NCI-H69 (cell line): ENCODE measurements at regions not wholly inside any gene's neighbourhood (a gene's known extent, or its start where the extent isn't known, plus 50 kb on each side); places are given as distances from the start of the nearest gene placed in this dataset.
A peak's percentile ranks its signal among the peaks of the same experiment; 100 is the strongest.

Experiments used
- DNase-seq: peaks from one replicate; lab custom pipeline; 2025; lab: John Stamatoyannopoulos, UW

DNA sequence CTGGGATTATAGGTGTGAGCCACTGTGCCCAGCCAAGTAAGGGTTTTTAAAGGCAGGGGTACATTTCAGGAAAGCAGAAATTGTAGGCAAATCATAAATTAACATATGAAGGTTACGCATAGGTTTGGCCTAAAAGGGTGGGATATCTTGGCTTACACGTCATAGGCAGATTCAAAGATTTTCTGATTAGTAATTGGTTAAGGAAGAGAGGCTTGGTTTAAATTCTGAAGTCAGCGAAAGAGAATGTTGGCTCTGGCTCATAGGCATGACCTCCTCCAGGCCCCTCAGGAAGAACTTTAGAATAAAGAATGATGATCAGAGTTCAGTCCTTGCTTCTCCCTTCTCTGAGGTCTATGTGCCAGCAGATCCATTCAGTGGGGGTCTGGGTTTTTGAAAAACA lies 124.8 kb upstream of the RBBP6 start:
- DNase-seq: no peak

DNA sequence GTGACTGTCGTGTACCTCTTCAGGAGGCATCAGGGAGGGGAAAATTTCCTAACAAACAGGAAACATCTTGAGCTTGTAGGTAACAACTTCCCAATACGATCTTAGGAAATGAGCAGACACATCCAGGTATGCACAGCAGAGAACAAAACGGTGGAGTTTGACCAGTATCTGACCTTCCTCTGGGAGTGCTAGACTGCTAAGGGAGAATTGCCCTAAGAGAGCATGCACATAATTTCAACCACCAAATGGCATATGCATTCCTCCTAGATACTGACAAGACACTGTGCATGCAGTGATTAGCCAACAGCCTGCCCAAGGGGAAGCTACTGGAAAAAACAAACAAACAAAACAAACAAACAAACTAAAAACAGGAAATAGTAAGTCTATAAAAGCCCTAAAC lies 120.6 kb upstream of the RBBP6 start:
- DNase-seq: no peak

DNA sequence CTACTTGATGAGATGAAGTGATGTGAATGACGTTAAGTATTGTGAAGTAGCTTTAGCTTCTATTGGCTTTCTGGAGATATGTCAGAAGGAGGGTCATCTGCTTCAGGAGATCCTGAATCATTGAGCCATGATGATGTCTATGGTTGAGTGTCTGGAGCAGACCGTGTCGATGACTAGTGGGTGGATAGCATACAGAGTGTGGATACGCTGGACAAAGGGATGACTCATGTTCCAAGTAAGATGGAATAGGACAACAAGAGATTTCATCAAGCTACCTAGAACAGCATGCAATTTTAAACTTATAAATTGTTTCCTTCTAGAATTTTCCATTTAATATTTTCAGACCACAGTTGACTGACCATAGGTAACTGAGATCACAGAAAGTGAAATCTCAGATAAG lies 116.1 kb upstream of the RBBP6 start:
- DNase-seq: no peak

DNA sequence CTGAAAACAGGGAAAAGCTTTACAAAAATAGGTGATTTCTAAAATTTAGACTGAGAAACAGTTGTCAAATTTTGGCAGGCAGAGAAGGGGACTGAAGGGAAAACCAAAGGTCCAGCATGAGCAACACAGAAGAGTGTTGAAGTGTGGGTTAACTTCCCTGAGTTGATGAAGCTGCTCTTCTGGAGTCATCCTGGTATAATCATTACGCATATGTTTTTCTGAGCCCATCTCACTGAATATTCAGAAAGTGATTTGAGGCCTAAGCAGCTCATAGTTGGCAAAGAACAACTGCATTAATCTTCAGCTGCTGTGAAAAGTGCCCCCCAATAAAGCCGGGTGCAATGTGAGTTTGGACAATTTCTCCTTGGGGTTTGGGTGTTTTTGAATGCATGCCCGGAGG lies 115.0 kb upstream of the RBBP6 start:
- DNase-seq: no peak

DNA sequence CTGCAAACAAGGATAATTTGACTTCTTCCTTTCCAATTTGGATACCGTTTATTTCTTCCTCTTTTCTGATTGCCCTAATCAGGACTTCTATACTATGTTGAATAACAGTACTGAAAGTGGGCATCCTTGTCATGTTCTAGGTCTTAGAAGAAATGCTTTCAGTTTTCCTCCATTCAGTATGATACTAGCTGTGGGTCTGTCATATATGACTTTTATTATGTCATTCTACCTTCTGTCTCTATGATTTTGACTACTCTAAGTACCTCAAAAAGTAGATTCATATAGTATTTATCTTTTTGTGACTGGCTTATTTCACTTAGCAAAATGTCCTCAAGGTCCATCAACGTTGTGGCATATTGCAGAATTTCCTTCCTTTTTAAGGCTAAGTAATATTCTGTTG lies 111.5 kb upstream of the RBBP6 start:
- no peak for DNase-seq

DNA sequence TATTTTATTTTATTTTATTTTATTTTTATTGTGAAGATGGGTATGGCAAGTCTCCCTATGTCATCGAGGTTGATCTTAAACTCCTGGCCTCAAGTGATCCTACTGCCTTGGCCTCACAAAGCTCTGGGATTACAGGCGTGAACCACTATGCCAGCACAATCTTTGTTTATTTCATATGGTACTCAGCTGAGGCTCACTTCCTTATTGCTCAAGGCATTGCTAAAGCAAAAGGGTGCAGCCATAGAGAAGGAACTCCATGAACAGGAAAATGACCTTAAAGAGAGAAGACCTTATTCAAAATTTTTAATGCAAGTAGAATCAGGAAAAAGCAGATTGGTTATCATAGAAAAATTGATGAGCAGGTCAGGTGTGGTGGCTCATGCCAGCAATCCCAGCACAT lies 110.6 kb upstream of the RBBP6 start:
- no peak for DNase-seq

DNA sequence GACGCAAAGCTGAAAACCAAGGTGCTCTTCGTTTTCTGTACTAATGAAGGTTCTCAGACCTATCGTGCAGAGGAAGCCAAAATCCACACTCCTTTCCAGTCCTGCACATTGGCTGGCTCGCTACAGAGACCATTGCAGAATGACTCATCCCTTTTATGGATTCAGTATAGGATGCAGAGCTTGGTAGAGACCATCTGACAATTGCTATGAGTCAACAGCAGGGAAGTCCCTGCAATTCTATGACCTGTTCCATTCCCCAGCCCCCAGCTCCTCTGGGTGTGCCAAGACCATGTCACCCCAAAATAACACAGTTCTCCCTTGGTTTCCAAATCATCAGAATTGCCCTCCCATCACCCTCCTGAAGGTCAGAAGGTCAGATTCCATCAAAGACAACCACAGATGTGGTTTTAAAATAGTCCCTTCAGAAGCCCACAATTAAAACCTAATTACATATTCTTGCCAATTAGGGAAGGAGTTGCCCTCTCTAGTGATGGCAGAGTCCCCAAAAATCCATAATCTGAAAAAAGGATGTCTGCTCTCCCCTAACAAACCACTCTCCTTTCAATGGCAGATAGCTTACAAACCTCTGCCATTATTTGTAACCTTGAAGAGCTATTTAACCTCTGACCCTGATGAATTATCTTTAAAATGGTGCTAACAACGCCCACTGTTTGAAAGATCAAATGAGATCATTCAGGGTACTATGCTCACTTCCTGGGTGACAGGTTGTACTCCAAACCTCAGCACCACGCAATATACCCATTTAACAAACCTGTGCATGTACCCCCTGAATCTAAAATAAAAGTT lies 108.2 kb upstream of the RBBP6 start:
- peak; percentile 7 for DNase-seq

DNA sequence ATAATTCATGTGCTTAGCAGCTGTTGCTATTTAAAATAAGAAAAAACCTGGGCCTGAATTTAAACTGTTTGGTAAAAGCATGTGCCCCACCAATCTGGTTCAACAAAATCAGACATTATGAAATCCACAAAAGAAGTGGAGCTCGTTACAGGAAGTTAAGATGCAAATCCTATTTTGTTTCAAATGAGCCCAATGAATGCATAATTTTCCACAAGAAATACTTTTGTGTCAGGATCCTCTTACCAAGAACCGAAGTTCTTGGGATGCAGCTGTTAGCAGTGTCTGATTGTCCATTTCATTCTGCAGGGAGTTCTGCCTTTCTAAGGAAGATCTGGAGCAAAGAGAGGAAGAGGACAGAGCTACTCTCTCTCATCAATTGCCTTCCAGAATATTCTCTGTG lies 105.7 kb upstream of the RBBP6 start:
- DNase-seq: no peak

DNA sequence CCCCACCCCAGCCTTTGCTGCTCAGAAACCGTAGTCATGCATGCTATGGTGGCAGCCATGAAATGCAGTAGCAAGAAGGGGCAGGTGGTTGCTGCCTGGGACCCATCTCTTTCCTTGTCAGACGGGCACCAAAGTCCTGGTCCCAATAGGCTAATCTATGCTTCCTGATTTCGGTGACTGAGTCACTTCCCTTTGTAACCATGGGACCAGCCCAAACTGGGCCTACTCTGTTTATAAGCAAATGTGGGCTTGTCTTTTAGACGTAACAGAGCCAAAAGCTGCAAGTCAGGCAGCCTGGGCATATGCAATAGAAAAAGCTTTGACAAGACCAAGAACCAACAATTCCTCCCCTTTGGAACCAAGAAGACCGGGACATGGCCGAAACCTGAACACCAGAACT lies 99.1 kb upstream of the RBBP6 start:
- no peak for DNase-seq

DNA sequence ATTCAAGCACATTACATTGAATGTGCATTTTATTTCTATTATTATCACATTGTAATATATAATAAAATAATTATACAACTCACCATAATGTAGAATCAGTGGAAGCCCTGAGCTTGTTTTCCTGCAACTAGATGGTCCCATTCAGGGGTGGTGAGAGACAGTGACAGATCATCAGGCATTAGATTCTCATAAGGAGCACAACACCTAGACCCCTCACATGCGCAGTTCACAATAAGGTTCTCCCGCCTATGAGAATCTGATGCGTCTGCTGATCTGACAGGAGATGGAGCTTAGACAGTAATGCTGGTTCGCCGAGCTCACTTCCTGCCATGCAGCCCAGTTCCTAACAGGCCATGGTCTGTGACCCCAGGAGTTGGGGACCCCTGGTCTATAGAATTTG lies 96.7 kb upstream of the RBBP6 start:
- no peak for DNase-seq

DNA sequence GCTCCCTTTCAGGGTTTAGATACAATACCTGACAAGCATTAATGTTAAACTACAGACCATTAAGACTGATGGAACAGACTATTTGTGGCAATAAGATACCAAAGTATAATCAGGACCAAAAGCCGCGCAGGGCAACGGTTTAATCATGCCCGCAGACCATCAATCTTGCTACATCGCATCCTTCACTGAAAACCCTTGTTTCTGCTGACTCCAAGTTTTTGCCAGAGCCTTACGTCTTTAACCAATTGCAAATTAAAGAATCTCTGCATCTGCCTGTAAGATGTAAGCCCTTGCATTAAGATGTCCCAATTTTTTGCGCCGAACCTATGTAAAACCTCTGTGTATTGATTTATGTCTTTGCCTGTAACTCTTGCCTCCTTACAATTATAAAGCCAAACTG lies 94.2 kb upstream of the RBBP6 start:
- no peak for DNase-seq

DNA sequence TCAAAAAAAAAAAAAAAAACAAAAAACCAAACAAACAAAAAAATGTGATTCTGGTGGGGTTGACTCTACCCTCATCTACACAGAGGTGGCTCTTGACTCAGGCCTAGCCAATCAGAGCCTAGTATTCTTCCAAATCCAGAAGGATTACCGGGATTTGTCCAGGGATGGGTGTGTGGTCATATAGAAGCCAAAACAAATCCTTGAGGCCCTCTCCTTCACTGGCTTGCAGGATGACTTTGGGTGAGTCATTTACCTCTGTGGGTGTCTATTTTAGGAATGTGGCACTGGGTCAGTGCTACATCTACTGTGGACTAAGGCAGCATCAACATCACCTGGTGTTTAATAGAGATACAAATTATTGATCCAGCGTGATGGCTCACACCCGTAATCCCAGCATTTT lies 93.2 kb upstream of the RBBP6 start:
- DNase-seq: no peak

DNA sequence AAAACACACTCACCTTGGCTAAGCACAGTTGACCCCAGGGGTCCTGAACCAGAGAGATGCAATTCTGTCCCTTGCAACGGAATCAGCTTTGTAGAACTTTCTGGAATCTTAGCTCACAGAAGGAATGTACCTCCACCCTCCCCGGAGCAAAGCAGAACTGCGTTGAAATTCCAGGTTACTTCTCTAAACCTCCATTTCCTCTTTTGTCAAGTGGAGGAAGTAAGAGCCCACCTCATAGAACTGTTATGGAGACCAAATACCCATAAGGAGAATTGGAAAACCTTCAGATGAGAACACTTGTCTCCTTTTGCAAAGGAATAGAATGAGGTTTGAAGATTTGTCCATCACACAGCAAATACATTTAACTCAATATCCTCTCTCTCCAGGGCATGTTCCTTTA lies 86.6 kb upstream of the RBBP6 start:
- DNase-seq: no peak

DNA sequence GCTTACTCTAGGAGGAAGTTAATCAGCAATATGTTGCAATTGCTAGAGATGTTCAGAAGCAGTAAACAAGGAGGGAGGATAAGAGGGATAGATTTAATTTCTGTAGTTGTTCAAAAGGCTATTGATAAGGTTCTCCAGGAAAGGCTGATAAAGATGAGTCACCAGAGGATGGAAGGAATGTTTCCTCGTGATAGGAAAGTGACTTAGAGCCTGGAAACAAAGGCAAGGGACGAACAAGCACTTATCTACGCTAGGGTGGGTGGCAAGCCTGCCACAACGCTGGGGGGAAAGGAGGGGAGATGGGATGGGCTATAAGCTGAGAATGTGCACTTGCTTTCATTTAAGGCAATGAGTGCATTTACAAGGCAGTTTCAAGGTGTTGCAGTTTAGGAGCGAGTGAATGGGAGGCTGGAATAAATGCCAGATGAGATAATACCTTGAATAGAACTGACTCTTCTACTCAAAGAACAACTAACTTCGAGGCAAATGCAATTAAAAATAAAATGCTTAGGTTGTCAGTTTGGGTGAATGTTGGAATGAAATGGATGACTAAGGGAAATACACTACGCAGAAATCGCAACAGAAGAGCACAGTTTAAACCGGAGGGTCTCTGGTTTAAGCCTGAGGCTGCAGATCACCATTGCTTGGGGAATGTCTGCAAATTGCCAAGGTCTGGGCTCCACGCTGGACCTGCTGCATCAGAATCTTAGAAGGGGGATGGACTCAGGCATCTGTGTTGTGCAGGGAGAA lies 76.0 kb upstream of the RBBP6 start:
- DNase-seq: no peak

DNA sequence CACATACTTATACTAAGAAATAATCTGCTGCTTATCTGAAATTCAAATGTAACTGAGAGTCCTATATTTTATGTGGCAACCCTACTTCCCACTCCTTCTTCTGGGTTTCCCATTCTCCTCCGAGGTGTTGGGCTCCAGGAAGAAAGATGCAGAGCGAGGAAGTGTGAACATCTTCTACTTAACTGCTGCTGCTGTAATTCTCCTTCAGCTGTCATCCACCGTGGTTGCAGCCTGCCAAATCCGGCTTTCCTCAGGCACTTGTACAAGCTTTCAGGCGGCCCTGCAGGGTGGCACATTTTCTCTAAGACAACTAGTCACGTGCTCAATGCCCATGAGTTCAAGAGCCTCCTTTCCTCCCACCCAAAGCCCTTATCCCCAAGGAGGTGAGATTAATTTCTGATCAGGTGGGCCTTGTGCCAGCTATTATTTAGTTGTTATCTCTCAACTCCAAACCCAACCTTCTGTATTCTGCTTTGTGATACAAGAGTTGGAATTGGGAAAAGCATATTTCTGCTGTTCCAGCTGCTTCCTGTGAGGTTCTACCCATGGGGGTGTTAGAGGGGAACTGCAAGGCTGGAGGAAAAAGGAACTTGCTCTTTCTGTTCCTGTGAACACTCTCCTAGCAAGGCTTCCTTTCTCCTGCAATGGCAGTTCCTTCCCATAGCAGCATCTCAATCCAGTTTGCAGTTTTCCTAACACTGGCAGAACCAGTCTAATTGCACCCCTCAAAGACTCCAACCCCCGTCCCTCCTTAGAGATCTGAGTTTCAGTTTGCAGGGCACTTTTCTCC lies 67.6 kb upstream of the RBBP6 start:
- DNase-seq: peak; percentile 14

DNA sequence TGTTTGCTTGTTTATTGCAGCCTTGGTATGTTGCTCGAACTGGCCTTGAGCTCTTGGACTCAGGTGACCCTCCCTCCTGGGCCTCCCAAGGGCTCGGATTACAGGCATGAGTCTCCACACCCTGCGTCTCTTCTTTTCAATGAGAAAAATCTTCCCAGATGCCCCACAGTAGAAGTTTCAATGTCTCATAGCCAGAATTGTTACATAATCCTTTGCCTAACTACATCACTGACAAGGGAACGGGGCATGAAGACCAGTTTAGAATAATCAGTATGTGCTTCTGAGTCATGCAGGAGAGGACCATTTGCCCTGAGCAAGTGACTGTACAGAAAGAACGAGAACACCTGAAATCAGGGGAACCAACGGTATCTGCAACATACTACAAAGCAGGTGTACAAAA lies 61.9 kb upstream of the RBBP6 start:
- no peak for DNase-seq

DNA sequence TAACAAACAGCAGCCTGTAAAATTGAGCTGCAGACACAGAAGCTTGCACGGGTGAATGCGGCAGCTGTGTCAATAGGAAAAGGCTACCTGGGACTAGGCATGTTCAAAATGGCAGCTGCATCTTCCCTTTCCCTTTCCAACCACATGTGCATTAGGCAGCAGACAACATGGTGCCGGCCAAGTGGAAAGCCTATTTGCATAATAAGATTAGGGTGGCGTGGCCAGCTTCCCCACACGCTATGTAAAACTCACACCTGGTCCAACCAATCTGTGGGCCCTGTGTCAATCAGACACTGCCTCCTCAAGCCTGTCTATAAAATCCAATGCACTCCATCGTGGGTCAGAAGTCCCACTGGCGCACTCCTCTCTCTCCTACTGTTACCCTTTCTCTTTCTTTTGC lies 61.0 kb upstream of the RBBP6 start:
- peak; percentile 80 for DNase-seq

DNA sequence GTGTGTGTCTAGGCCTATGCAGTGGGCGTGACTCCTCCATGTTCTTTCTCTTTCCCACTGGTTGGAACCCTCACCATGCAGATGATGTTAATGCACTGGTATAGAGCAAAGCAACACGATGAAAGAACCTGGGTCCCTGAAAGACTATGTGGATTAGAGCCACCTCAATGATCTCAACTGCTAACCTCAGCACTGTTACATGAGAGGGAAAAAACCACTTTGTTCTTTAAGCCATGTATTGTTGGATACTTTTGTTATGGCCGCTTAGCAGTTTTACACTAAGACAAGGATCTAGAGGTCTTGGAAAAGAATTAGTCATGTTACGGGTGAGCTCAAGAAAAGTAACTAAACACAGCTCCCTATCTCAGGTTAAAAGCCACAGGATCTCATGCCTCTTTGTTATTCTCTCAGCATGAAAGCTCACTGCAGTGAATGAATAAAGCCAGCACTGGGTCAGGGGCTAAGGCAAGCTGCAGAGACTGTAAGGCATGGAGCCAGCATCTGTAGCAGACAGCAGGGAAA lies 56.6 kb upstream of the RBBP6 start:
- peak; percentile 49 for DNase-seq

DNA sequence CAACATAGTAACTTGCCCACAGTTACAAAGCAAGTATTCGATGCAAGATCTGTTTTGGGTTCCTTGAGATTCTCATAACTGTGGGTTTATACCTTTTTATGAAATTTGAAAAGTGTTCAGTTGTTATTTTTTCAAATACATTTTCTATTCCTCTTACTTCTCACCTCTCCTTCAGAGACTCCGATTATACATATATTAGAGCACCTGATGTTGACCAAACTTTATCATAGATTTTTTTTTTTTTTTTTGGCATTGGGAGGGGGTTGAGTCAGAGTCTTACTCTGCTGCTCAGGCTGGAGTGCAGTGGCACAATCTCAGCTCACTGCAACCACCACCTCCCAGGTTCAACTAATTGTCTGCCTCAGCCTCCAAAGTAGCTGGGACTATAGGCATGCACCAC lies 51.3 kb upstream of the RBBP6 start:
- DNase-seq: no peak
